ENCODE measurements at regions not wholly inside any gene's neighbourhood (a gene's known extent, or its start where the extent isn't known, plus 50 kb on each side); places are given as distances from the start of the nearest gene placed in this dataset.

- ChIA-PET CTCF (no interaction called here), POLR2A (ENCODE audit: unreplicated experiment) (no interaction called here)
- intact Hi-C loops (cut with micrococcal nuclease) = no loop called here
- DNase-seq (no peak), ATAC-seq (no peak)
- Histone ChIP-seq H3K4me3 (ENCODE audit: low read length) (no peak overlapping the region), H3K27ac (ENCODE audit: low read length) (peak overlapping the region; percentile 1; the same call in 1 of the 2 replicates), H3K9me2 (replicated peaks; ENCODE audit: low read length) (no peaks in the 10 kb centered on the region), H3K9me3 (ENCODE audit: low read length) (no peaks in the 10 kb centered on the region), H3F3A (ENCODE audit: low read length, unreplicated experiment) (no peaks in the 10 kb centered on the region), H3K36me3 (ENCODE audit: low read depth, low read length) (no peaks in the 10 kb centered on the region), H3K79me2 (ENCODE audit: low read length) (peaks cover 34% of the 10 kb centered on the region), H3K9ac (ENCODE audit: low read length) (no peak overlapping the region), H4K20me1 (ENCODE audit: low read length) (no peaks in the 10 kb centered on the region), H2AFZ (ENCODE audit: low read length) (no peak overlapping the region), H3K4me2 (ENCODE audit: low read length) (no peak overlapping the region), H3K4me1 (ENCODE audit: insufficient read depth, low read length) (peaks cover 49% of the 10 kb centered on the region), H3K27me3 (ENCODE audit: low read length) (no peaks in the 10 kb centered on the region)
- no TSS peak for BruUV-seq (replicated peaks)
- TF ChIP-seq CTCF (conservative IDR thresholded peaks at IDR 0.05; ENCODE audit: low read depth, low read length) (no peak), EZH2phosphoT487 (IDR thresholded peaks at IDR 0.05; ENCODE audit: borderline replicate concordance, low read length) (no peak), EZH2 (IDR thresholded peaks at IDR 0.05; ENCODE audit: low read length, unreplicated experiment) (no peak)
Observed at GRCh38 chr9:21690561-21690960, 111.9 kb upstream of the MTAP start.

- CTCF ChIA-PET = no interaction called here
- Histone ChIP-seq H3K9ac (ENCODE audit: low read length) (no peak overlapping the region), H3F3A (ENCODE audit: low read length, unreplicated experiment) (no peaks in the 10 kb centered on the region), H3K27ac (ENCODE audit: low read length) (no peak overlapping the region), H3K79me2 (ENCODE audit: low read length) (peaks cover 16% of the 10 kb centered on the region), H4K20me1 (ENCODE audit: low read length) (no peaks in the 10 kb centered on the region), H3K9me3 (ENCODE audit: low read length) (no peaks in the 10 kb centered on the region), H3K4me2 (ENCODE audit: low read length) (no peak overlapping the region), H3K4me1 (ENCODE audit: insufficient read depth, low read length) (peaks cover 31% of the 10 kb centered on the region), H2AFZ (ENCODE audit: low read length) (no peak overlapping the region), H3K9me2 (replicated peaks; ENCODE audit: low read length) (no peaks in the 10 kb centered on the region), H3K36me3 (ENCODE audit: low read depth, low read length) (no peaks in the 10 kb centered on the region), H3K27me3 (ENCODE audit: low read length) (no peaks in the 10 kb centered on the region), H3K4me3 (ENCODE audit: low read length) (no peak overlapping the region)
- no peak for DNase-seq
- intact Hi-C loops (cut with micrococcal nuclease) = no loop called here
- TF ChIP-seq CTCF (conservative IDR thresholded peaks at IDR 0.05; ENCODE audit: low read depth, low read length) (no peak), EZH2phosphoT487 (IDR thresholded peaks at IDR 0.05; ENCODE audit: borderline replicate concordance, low read length) (no peak), EZH2 (IDR thresholded peaks at IDR 0.05; ENCODE audit: low read length, unreplicated experiment) (no peak)
- ATAC-seq = no peak; the same call in 1 of the 2 replicates
- POLR2A ChIA-PET (ENCODE audit: unreplicated experiment) = no interaction called here
- no TSS peak for BruUV-seq (replicated peaks)
Observed at GRCh38 chr9:21692390-21692789, 110.0 kb upstream of the MTAP start.

GRCh38 chr9:21694424-21694823 is 108.0 kb upstream of the MTAP start:
- ChIA-PET POLR2A (ENCODE audit: unreplicated experiment) (no interaction called here), CTCF (no interaction called here)
- H4K20me1 ChIP-seq (ENCODE audit: low read length) = no peaks in the 10 kb centered on the region
- no peak overlapping the region for H3K9ac ChIP-seq (ENCODE audit: low read length)
- no peak overlapping the region for H2AFZ ChIP-seq (ENCODE audit: low read length)
- ATAC-seq (no peak), DNase-seq (no peak)
- H3K4me3 ChIP-seq (ENCODE audit: low read length) = no peak overlapping the region
- no TSS peak for BruUV-seq (replicated peaks)
- H3K36me3 ChIP-seq (ENCODE audit: low read depth, low read length) = no peaks in the 10 kb centered on the region
- H3K4me1 ChIP-seq (ENCODE audit: insufficient read depth, low read length) = peaks cover 12% of the 10 kb centered on the region
- H3K79me2 ChIP-seq (ENCODE audit: low read length) = peaks cover 3% of the 10 kb centered on the region; the same call in 1 of the 2 replicates
- no peak overlapping the region for H3K27ac ChIP-seq (ENCODE audit: low read length)
- no peak overlapping the region for H3K4me2 ChIP-seq (ENCODE audit: low read length)
- no peak for TF ChIP-seq CTCF (conservative IDR thresholded peaks at IDR 0.05; ENCODE audit: low read depth, low read length)
- no peak for TF ChIP-seq EZH2 (IDR thresholded peaks at IDR 0.05; ENCODE audit: low read length, unreplicated experiment)
- no peak for TF ChIP-seq EZH2phosphoT487 (IDR thresholded peaks at IDR 0.05; ENCODE audit: borderline replicate concordance, low read length)
- intact Hi-C loops (cut with micrococcal nuclease) = no loop called here
- no peaks in the 10 kb centered on the region for H3F3A ChIP-seq (ENCODE audit: low read length, unreplicated experiment)
- H3K9me2 ChIP-seq (replicated peaks; ENCODE audit: low read length) = no peaks in the 10 kb centered on the region
- no peaks in the 10 kb centered on the region for H3K9me3 ChIP-seq (ENCODE audit: low read length)
- H3K27me3 ChIP-seq (ENCODE audit: low read length) = no peaks in the 10 kb centered on the region

Measured in PC-3 (cell line).